ENCODE measurements at regions not wholly inside any gene's neighbourhood (a gene's known extent, or its start where the extent isn't known, plus 50 kb on each side); places are given as distances from the start of the nearest gene placed in this dataset.

GRCh38 chr4:13292372-13292771, 191.8 kb downstream of the RAB28 start:
- no peaks in the 10 kb centered on the region for H3K36me3 ChIP-seq (ENCODE audit: control insufficient read depth in 1 of 2, insufficient read depth in 2 of 2, low read length in 2 of 2)
- RAD21 ChIA-PET (ENCODE audit: low non-redundant PET in 1 of 2, low total read pairs in 2 of 2, uncharacterized antibody in 2 of 2, unreplicated experiment in 2 of 2), result no interaction called here
- ATAC-seq (no peak), DNase-seq (ENCODE audit: low read depth, low spot score) (no peak)
- no peaks in the 10 kb centered on the region for H4K20me1 ChIP-seq (ENCODE audit: insufficient read depth)
- H3K9me2 ChIP-seq (ENCODE audit: insufficient read depth), result no peaks in the 10 kb centered on the region
- H3K27me3 ChIP-seq (ENCODE audit: insufficient read depth, low read length), result no peaks in the 10 kb centered on the region
- no peaks in the 10 kb centered on the region; a peak in 1 of 4 replicates for H3K9me3 ChIP-seq (ENCODE audit: control insufficient read depth in 1 of 2, insufficient read depth in 1 of 2, low read depth in 1 of 2, low read length in 2 of 2)
- no peak overlapping the region for H3K27ac ChIP-seq (ENCODE audit: low read depth, low read length)
- H2AFZ ChIP-seq (ENCODE audit: low read depth, low read length, poor library complexity, severe bottlenecking), result no peak overlapping the region
- no peaks in the 10 kb centered on the region for H3K79me2 ChIP-seq (ENCODE audit: insufficient read depth, low read length)
- no peak overlapping the region for H3K4me3 ChIP-seq (replicated peaks in 1 of 2; ENCODE audit: low read depth in 1 of 2, low read length in 2 of 2)
- H3K9ac ChIP-seq (ENCODE audit: low read length), result no peak overlapping the region
- BruUV-seq (replicated peaks), result no TSS peak
- H3K4me1 ChIP-seq (ENCODE audit: control insufficient read depth in 1 of 2, insufficient read depth in 2 of 2, low read length in 2 of 2), result no peaks in the 10 kb centered on the region
- intact Hi-C loops (cut with micrococcal nuclease), result no loop called here
- TF ChIP-seq ATF3 (IDR thresholded peaks at IDR 0.05), result no peak
- no peak for TF ChIP-seq FOSL1 (IDR thresholded peaks at IDR 0.05; ENCODE audit: low read depth)
- TF ChIP-seq EGR1 (IDR thresholded peaks at IDR 0.05; ENCODE audit: low read depth), result no peak
- no peak for TF ChIP-seq POLR2A (IDR thresholded peaks at IDR 0.05; ENCODE audit: borderline replicate concordance, extremely low read depth, insufficient read depth, insufficient read length)
- TF ChIP-seq POLR2AphosphoS5 (IDR thresholded peaks at IDR 0.05; ENCODE audit: low read depth, low read length), result no peak
- no peak for TF ChIP-seq SIN3A (IDR thresholded peaks at IDR 0.05; ENCODE audit: low read depth)
- no peak for TF ChIP-seq ZNF274 (IDR thresholded peaks at IDR 0.05; ENCODE audit: low read depth, low read length)
- TF ChIP-seq SP1 (IDR thresholded peaks at IDR 0.05; ENCODE audit: low read depth), result no peak
- no peak overlapping the region for H3K4me2 ChIP-seq (ENCODE audit: low read length)
- CTCF ChIA-PET, result no interaction called here
- POLR2A ChIA-PET, result no interaction called here

- ChIA-PET POLR2A (no interaction called here), CTCF (no interaction called here), RAD21 (ENCODE audit: low non-redundant PET in 1 of 2, low total read pairs in 2 of 2, uncharacterized antibody in 2 of 2, unreplicated experiment in 2 of 2) (no interaction called here)
- H3K27me3 ChIP-seq (ENCODE audit: insufficient read depth, low read length), result no peaks in the 10 kb centered on the region
- no peak overlapping the region for H3K27ac ChIP-seq (ENCODE audit: low read depth, low read length)
- no peaks in the 10 kb centered on the region for H3K4me1 ChIP-seq (ENCODE audit: control insufficient read depth in 1 of 2, insufficient read depth in 2 of 2, low read length in 2 of 2)
- no peak overlapping the region for H3K4me2 ChIP-seq (ENCODE audit: low read length)
- H4K20me1 ChIP-seq (ENCODE audit: insufficient read depth), result no peaks in the 10 kb centered on the region
- ATAC-seq (no peak), DNase-seq (ENCODE audit: low read depth, low spot score) (no peak)
- H3K9me2 ChIP-seq (ENCODE audit: insufficient read depth), result no peaks in the 10 kb centered on the region
- TF ChIP-seq FOSL1 (IDR thresholded peaks at IDR 0.05; ENCODE audit: low read depth), result no peak
- no peak for TF ChIP-seq POLR2AphosphoS5 (IDR thresholded peaks at IDR 0.05; ENCODE audit: low read depth, low read length)
- no peak for TF ChIP-seq CBX3 (IDR thresholded peaks at IDR 0.05; ENCODE audit: low read depth)
- no peak for TF ChIP-seq ZFX (IDR thresholded peaks at IDR 0.05)
- TF ChIP-seq CEBPB (IDR thresholded peaks at IDR 0.05; ENCODE audit: low read depth), result no peak
- TF ChIP-seq JUND (IDR thresholded peaks at IDR 0.05), result no peak
- no peak for TF ChIP-seq EZH2phosphoT487 (IDR thresholded peaks at IDR 0.05; ENCODE audit: borderline replicate concordance)
- TF ChIP-seq SIN3A (IDR thresholded peaks at IDR 0.05; ENCODE audit: low read depth), result no peak
- no peak for TF ChIP-seq ZNF274 (IDR thresholded peaks at IDR 0.05; ENCODE audit: low read depth, low read length)
- no peak for TF ChIP-seq REST (IDR thresholded peaks at IDR 0.05; ENCODE audit: low read depth)
- no peak for TF ChIP-seq SRF (IDR thresholded peaks at IDR 0.05; ENCODE audit: low read depth)
- TF ChIP-seq ELF1 (IDR thresholded peaks at IDR 0.05; ENCODE audit: borderline replicate concordance, low read depth), result no peak
- TF ChIP-seq CTCF (IDR thresholded peaks at IDR 0.05 in 2 of 3, conservative IDR thresholded peaks at IDR 0.05 in 1 of 3; ENCODE audit: borderline replicate concordance in 1 of 3, insufficient read depth in 1 of 3, low read depth in 2 of 3, low read length in 2 of 3), result no peak
- no TSS peak for BruUV-seq (replicated peaks)
- no peak overlapping the region for H3K9ac ChIP-seq (ENCODE audit: low read length)
- H2AFZ ChIP-seq (ENCODE audit: low read depth, low read length, poor library complexity, severe bottlenecking), result no peak overlapping the region
- H3K36me3 ChIP-seq (ENCODE audit: control insufficient read depth in 1 of 2, insufficient read depth in 2 of 2, low read length in 2 of 2), result no peaks in the 10 kb centered on the region
- H3K9me3 ChIP-seq (ENCODE audit: control insufficient read depth in 1 of 2, insufficient read depth in 1 of 2, low read depth in 1 of 2, low read length in 2 of 2), result no peaks in the 10 kb centered on the region
- H3K79me2 ChIP-seq (ENCODE audit: insufficient read depth, low read length), result no peaks in the 10 kb centered on the region
- intact Hi-C loops (cut with micrococcal nuclease), result no loop called here
- H3K4me3 ChIP-seq (replicated peaks in 1 of 2; ENCODE audit: low read depth in 1 of 2, low read length in 2 of 2), result no peak overlapping the region
Observed at GRCh38 chr4:13289391-13289790, 194.7 kb downstream of the RAB28 start.
